T-helper 1 cell treated with Interleukin-12 subunit alpha and Interleukin-12 subunit beta and Interleukin-4 antibody, amounts not matched to agents 30 ng/mL and 1 ng/mL, for 36 hours (primary cell): ENCODE measurements at regions not wholly inside any gene's neighbourhood (a gene's known extent, or its start where the extent isn't known, plus 50 kb on each side); places are given as distances from the start of the nearest gene placed in this dataset.

ENCODE experiments used
- intact Hi-C: fragments of 100-400 bp; cut with micrococcal nuclease; formaldehyde crosslinking; loops from one replicate; pipeline ENCODE4 v1.15.1; 2024

DNA sequence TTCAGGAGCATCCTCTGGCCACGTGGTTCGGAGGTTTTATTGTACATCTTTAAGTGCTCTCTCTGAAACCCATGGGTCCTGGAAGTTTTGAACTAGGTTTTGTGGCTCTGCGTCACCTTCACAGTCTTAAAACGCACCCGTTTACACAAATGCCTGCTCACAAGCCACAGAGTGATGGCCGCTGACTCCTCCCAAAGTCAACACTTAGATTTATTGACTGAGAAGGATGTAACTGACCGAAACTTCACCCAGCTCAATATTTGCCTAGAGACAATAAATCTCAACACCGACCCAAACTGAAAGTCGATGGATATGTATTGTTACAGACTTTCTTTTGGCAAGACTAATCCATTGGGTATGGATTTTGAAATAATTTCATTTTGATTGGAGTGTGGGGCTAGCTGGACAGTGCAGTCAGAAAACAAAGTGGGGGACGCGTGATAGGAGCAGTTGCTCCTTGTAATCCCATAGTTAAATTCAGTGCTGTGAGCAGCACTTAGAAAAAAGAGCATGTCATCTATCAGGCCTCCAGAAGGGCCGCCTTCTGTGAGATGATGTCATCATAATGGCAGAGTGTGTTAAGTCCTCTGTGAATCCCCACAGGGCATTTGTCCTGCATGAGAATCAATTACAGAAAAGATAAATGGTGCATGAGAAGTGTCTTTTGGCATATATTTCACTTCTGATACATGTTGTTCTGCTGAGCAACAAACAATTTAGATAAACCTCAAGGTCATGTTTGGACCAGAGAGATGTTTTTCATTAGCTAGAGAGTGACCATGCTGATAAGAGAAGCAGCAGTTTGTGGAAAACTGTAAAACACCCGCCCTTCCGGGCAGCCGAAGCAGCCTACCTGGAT, 183.7 kb downstream of the INO80D start:
- intact Hi-C loops, result no loop called here

- intact Hi-C loops, result no loop called here
Measured at GRCh38 chr2:205901491-205901890, 184.5 kb downstream of the INO80D start.

- intact Hi-C loops, result no loop called here
Measured at GRCh38 chr2:205898744-205899143, 187.2 kb downstream of the INO80D start.

DNA sequence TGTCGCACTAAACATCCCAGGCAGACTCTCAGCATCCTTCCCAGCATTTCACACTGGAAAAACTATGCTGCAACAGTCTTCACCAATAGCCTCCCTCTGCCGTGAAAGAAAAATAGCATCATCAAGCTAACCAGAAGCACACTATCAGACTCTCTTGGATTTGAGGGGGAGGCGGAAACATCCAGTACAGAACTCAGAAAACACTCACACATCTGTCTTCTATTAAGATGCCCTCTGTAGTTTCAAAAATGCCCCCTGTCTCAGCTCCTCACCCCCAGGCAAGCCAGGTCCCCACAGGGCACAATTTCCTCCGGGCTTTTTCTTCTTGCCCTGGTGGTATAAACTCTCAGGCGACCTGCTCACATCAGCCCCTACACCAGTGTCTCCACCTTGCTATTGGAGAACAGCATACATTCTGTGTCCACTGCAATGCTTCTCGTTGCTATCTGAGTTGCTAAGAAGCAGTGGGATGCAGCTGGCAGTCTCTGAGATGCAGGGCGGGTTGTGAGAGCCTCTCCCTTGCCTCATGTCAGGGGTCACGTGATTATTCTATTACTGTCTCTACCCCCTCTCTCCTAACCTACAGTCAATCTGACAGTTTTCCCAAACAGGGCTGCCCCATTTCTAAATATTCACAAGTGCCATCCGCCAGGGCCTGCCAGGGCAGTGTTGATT, 189.9 kb downstream of the INO80D start:
- intact Hi-C loops, result no loop called here

- intact Hi-C loops, result no loop called here
Measured at GRCh38 chr2:205892665-205893259, 193.2 kb downstream of the INO80D start.

- intact Hi-C loops, result no loop called here
Measured at GRCh38 chr2:205892251-205892655, 193.7 kb downstream of the INO80D start.

DNA sequence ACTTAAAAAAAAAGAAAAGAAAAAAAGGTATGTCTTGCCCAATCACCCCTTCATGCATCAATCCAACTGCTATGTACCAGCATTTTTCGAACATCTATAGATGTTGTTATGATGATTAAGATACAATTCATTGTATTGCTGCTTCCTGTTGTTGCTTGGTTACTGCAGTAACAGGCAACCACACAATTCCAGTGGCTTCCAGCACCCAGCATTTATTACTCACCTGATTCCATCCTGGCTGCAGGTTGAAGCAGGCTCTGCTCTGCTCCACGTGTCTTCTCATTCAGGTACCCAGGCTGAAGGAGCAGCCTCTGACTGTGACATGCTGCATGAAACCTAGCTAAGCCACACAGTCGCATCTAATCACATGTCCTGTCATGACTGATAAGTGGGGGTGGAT, 196.9 kb downstream of the INO80D start:
- intact Hi-C loops, result loop anchor here (10.0 kb wide), 1 partner anchor 1194 kb away; no protein-coding TSS in a partner anchor

- intact Hi-C loops, result loop anchor here (10.0 kb wide), 1 partner anchor 1193 kb away; no protein-coding TSS in a partner anchor
Measured at GRCh38 chr2:205887637-205888036, 198.3 kb downstream of the INO80D start.

GRCh38 chr2:205885492-205886099, 200.4 kb downstream of the INO80D start:
- intact Hi-C loops, result loop anchor here (1.0 to 10.0 kb wide), 5 partner anchors 109 to 1777 kb away; no protein-coding TSS in a partner anchor

- intact Hi-C loops, result loop anchor here (10.0 kb wide), 1 partner anchor 1189 kb away; no protein-coding TSS in a partner anchor
Measured at GRCh38 chr2:205883965-205884364, 201.7 kb downstream of the NRP2 start.

- intact Hi-C loops, result loop anchor here (10.0 kb wide), 1 partner anchor 1188 kb away; no protein-coding TSS in a partner anchor
Measured at GRCh38 chr2:205882806-205883425, 200.6 kb downstream of the NRP2 start.

DNA sequence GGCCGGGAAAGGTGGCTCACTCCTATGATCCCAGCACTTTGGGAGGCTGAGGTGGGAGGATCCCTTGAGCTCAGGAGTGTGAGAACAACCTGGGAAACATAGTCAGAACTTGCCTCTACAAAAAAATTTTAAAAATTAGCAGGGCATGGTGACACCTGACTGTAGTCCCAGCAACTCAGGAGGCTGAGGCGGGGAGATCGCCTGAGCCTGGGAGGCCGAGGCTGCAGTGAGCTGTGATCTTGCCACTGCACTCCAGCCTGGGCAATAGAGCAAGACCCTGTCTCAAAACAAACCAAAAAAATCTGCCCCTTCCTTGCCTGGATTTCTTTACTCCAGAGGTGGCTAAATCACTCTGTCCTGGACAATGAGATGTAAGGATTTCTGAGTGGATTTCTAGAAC, 197.7 kb downstream of the NRP2 start:
- intact Hi-C loops, result loop anchor here (10.0 kb wide), 1 partner anchor 1185 kb away; no protein-coding TSS in a partner anchor

GRCh38 chr2:205878999-205879762, 196.9 kb downstream of the NRP2 start:
- intact Hi-C loops, result no loop called here

DNA sequence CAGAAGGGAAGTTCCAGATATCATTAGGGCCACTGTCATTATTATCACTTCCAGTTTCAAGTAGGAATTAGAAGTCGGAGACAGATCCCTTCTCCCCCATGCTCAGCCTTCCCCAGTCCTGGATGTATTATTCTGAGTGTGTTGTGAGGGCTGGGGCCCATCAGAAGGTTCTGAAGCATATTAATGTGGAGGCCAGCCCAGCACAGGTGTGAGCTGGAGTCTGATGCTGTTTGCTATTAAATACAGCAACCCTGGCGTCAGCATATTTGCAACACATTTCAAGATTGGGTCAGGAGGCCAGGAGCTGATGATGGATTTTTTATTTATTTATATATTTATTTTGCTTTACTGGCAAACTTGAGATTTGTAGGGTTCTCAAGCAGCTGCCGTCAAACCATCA, 195.2 kb downstream of the NRP2 start:
- intact Hi-C loops, result no loop called here

- intact Hi-C loops, result no loop called here
Measured at GRCh38 chr2:205876127-205876526, 193.8 kb downstream of the NRP2 start.

GRCh38 chr2:205872716-205873115, 190.4 kb downstream of the NRP2 start:
- intact Hi-C loops, result no loop called here

DNA sequence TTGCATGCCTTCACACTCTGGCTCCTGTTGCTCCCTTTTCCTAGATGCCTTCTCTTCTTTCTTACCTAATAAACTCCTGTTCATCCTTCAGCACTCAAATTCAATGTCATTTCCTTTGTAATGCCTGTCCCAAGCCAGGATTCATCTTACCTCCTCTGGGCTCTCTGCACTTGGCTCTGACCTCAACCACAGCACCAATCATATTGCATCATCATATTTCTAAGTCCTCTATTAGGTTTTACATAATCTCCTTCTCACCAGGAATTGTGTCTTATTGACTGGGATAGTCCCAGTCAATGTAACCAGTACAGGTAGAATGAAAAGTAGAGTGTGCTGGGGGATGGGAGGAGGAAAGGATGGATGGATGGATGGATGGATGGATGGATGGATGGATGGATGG, 187.1 kb downstream of the NRP2 start:
- intact Hi-C loops, result no loop called here

DNA sequence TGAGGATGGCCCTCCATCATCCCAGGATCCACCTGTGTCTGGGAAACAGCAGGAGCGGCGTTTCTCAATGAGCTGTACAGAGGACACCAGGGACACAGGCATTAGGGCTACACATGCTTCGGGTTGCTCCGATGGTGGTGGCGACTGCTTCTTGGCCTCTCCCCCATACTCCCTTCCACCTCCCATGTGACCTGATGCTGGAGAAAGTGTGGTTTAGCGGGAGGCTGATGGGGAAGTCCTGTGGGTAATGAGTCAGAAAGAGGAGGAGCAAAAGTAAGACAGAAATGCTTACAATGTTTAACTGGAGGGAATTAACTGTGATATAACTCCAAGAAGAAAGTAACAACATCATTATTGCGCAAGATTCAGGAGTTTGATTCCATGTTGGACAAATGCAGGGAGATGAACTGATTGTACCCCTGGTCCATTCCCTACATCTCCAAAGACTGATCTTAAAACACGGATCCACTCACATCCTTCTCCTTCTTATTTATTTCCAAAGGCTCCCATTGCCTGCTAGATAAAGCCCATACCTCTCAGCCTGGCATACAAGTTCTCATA, 186.6 kb downstream of the NRP2 start:
- intact Hi-C loops, result no loop called here

GRCh38 chr2:205868053-205868452, 185.8 kb downstream of the NRP2 start:
- intact Hi-C loops, result no loop called here

- intact Hi-C loops, result no loop called here
Measured at GRCh38 chr2:205867371-205867770, 185.1 kb downstream of the NRP2 start.
